ENCODE measurements at regions not wholly inside any gene's neighbourhood (a gene's known extent, or its start where the extent isn't known, plus 50 kb on each side); places are given as distances from the start of the nearest gene placed in this dataset.
"Not testable (repeated sequence)": the region's sequence is repeated elsewhere in the genome, so short reads cannot be mapped to it uniquely, and the experiment has no call there.

GRCh38 chr1:222053790-222054294 is 312.0 kb upstream of the DUSP10 start:
- Histone ChIP-seq H3K27me3 (ENCODE audit: control insufficient read depth, insufficient read depth, low read length, poor library complexity, severe bottlenecking) (no peaks in the 10 kb centered on the region), H3K36me3 (ENCODE audit: control insufficient read depth, insufficient read depth, low read length) (no peaks in the 10 kb centered on the region), H3K4me1 (ENCODE audit: control insufficient read depth, insufficient read depth, low read length) (no peaks in the 10 kb centered on the region), H3K4me3 (ENCODE audit: insufficient read depth, low read depth, low read length) (no peak overlapping the region), H3K27ac (ENCODE audit: insufficient read depth, low read depth, low read length, poor library complexity, severe bottlenecking) (no peak overlapping the region), H3K9me3 (ENCODE audit: control insufficient read depth, low read length) (no peaks in the 10 kb centered on the region)
- 95 to 96% methylated on average over 4 of the region's 5 CpGs for WGBS, 2 experiments

- not testable (repeated sequence) for H3K27ac ChIP-seq (ENCODE audit: insufficient read depth, low read depth, low read length, poor library complexity, severe bottlenecking); H3K4me3 ChIP-seq (ENCODE audit: insufficient read depth, low read depth, low read length); H3K27me3 ChIP-seq (ENCODE audit: control insufficient read depth, insufficient read depth, low read length, poor library complexity, severe bottlenecking); H3K4me1 ChIP-seq (ENCODE audit: control insufficient read depth, insufficient read depth, low read length); H3K36me3 ChIP-seq (ENCODE audit: control insufficient read depth, insufficient read depth, low read length); H3K9me3 ChIP-seq (ENCODE audit: control insufficient read depth, low read length)
- 86% methylated on average over 1 of the region's 1 CpG; no CpG with 5 or more reads in 1 of the 2 experiments for WGBS, 2 experiments
These were observed 309.4 kb upstream of the DUSP10 start for GRCh38 chr1:222051311-222051710.

GRCh38 chr1:222049661-222050060 is 307.8 kb upstream of the DUSP10 start:
- H3K4me1 ChIP-seq (ENCODE audit: control insufficient read depth, insufficient read depth, low read length); H3K9me3 ChIP-seq (ENCODE audit: control insufficient read depth, low read length); H3K36me3 ChIP-seq (ENCODE audit: control insufficient read depth, insufficient read depth, low read length); H3K27ac ChIP-seq (ENCODE audit: insufficient read depth, low read depth, low read length, poor library complexity, severe bottlenecking); H3K4me3 ChIP-seq (ENCODE audit: insufficient read depth, low read depth, low read length); H3K27me3 ChIP-seq (ENCODE audit: control insufficient read depth, insufficient read depth, low read length, poor library complexity, severe bottlenecking): not testable (repeated sequence)
- WGBS, 2 experiments = 94 to 95% methylated on average over 28 of the region's 28 CpGs

- Histone ChIP-seq H3K27ac (ENCODE audit: insufficient read depth, low read depth, low read length, poor library complexity, severe bottlenecking) (no peak overlapping the region), H3K36me3 (ENCODE audit: control insufficient read depth, insufficient read depth, low read length) (no peaks in the 10 kb centered on the region), H3K27me3 (ENCODE audit: control insufficient read depth, insufficient read depth, low read length, poor library complexity, severe bottlenecking) (no peaks in the 10 kb centered on the region), H3K9me3 (ENCODE audit: control insufficient read depth, low read length) (no peaks in the 10 kb centered on the region), H3K4me1 (ENCODE audit: control insufficient read depth, insufficient read depth, low read length) (no peaks in the 10 kb centered on the region), H3K4me3 (ENCODE audit: insufficient read depth, low read depth, low read length) (no peak overlapping the region)
- 86% methylated on average over 4 of the region's 4 CpGs for WGBS, 2 experiments
These were observed 307.3 kb upstream of the DUSP10 start for GRCh38 chr1:222049176-222049575.

- Histone ChIP-seq H3K27ac (ENCODE audit: insufficient read depth, low read depth, low read length, poor library complexity, severe bottlenecking) (no peak overlapping the region), H3K36me3 (ENCODE audit: control insufficient read depth, insufficient read depth, low read length) (no peaks in the 10 kb centered on the region), H3K4me1 (ENCODE audit: control insufficient read depth, insufficient read depth, low read length) (no peaks in the 10 kb centered on the region), H3K9me3 (ENCODE audit: control insufficient read depth, low read length) (no peaks in the 10 kb centered on the region), H3K27me3 (ENCODE audit: control insufficient read depth, insufficient read depth, low read length, poor library complexity, severe bottlenecking) (no peaks in the 10 kb centered on the region), H3K4me3 (ENCODE audit: insufficient read depth, low read depth, low read length) (no peak overlapping the region)
- 95 to 97% methylated on average over 4 of the region's 4 CpGs for WGBS, 2 experiments
These were observed 306.3 kb upstream of the DUSP10 start for GRCh38 chr1:222048094-222048595.

- 89 to 94% methylated on average over 1 to 2 of the region's 3 CpGs for WGBS, 2 experiments
- Histone ChIP-seq H3K27me3 (ENCODE audit: control insufficient read depth, insufficient read depth, low read length, poor library complexity, severe bottlenecking) (no peaks in the 10 kb centered on the region), H3K27ac (ENCODE audit: insufficient read depth, low read depth, low read length, poor library complexity, severe bottlenecking) (no peak overlapping the region), H3K4me1 (ENCODE audit: control insufficient read depth, insufficient read depth, low read length) (no peaks in the 10 kb centered on the region), H3K9me3 (ENCODE audit: control insufficient read depth, low read length) (no peaks in the 10 kb centered on the region), H3K36me3 (ENCODE audit: control insufficient read depth, insufficient read depth, low read length) (no peaks in the 10 kb centered on the region), H3K4me3 (ENCODE audit: insufficient read depth, low read depth, low read length) (no peak overlapping the region)
These were observed 305.5 kb upstream of the DUSP10 start for GRCh38 chr1:222047366-222047765.

- 84 to 98% methylated on average over 2 to 3 of the region's 3 CpGs for WGBS, 2 experiments
- Histone ChIP-seq H3K4me3 (ENCODE audit: insufficient read depth, low read depth, low read length) (no peak overlapping the region), H3K36me3 (ENCODE audit: control insufficient read depth, insufficient read depth, low read length) (no peaks in the 10 kb centered on the region), H3K9me3 (ENCODE audit: control insufficient read depth, low read length) (no peaks in the 10 kb centered on the region), H3K4me1 (ENCODE audit: control insufficient read depth, insufficient read depth, low read length) (no peaks in the 10 kb centered on the region), H3K27ac (ENCODE audit: insufficient read depth, low read depth, low read length, poor library complexity, severe bottlenecking) (no peak overlapping the region), H3K27me3 (ENCODE audit: control insufficient read depth, insufficient read depth, low read length, poor library complexity, severe bottlenecking) (no peaks in the 10 kb centered on the region)
These were observed 304.9 kb upstream of the DUSP10 start for GRCh38 chr1:222046684-222047263.

- 92 to 95% methylated on average over 3 of the region's 3 CpGs for WGBS, 2 experiments
- Histone ChIP-seq H3K36me3 (ENCODE audit: control insufficient read depth, insufficient read depth, low read length) (no peaks in the 10 kb centered on the region), H3K9me3 (ENCODE audit: control insufficient read depth, low read length) (no peaks in the 10 kb centered on the region), H3K27me3 (ENCODE audit: control insufficient read depth, insufficient read depth, low read length, poor library complexity, severe bottlenecking) (no peaks in the 10 kb centered on the region), H3K27ac (ENCODE audit: insufficient read depth, low read depth, low read length, poor library complexity, severe bottlenecking) (no peak overlapping the region), H3K4me3 (ENCODE audit: insufficient read depth, low read depth, low read length) (no peak overlapping the region), H3K4me1 (ENCODE audit: control insufficient read depth, insufficient read depth, low read length) (no peaks in the 10 kb centered on the region)
These were observed 303.9 kb upstream of the DUSP10 start for GRCh38 chr1:222045786-222046185.

GRCh38 chr1:222045236-222045635 is 303.3 kb upstream of the DUSP10 start:
- Histone ChIP-seq H3K9me3 (ENCODE audit: control insufficient read depth, low read length) (no peaks in the 10 kb centered on the region), H3K27ac (ENCODE audit: insufficient read depth, low read depth, low read length, poor library complexity, severe bottlenecking) (no peak overlapping the region), H3K36me3 (ENCODE audit: control insufficient read depth, insufficient read depth, low read length) (no peaks in the 10 kb centered on the region), H3K27me3 (ENCODE audit: control insufficient read depth, insufficient read depth, low read length, poor library complexity, severe bottlenecking) (no peaks in the 10 kb centered on the region), H3K4me1 (ENCODE audit: control insufficient read depth, insufficient read depth, low read length) (no peaks in the 10 kb centered on the region), H3K4me3 (ENCODE audit: insufficient read depth, low read depth, low read length) (no peak overlapping the region)
- WGBS, 2 experiments = 92 to 96% methylated on average over 3 of the region's 3 CpGs

GRCh38 chr1:222043444-222044292 is 301.8 kb upstream of the DUSP10 start:
- no peaks in the 10 kb centered on the region for H3K36me3 ChIP-seq (ENCODE audit: control insufficient read depth, insufficient read depth, low read length)
- 92 to 96% methylated on average over 9 of the region's 9 CpGs for WGBS, 2 experiments
- no peaks in the 10 kb centered on the region for H3K27me3 ChIP-seq (ENCODE audit: control insufficient read depth, insufficient read depth, low read length, poor library complexity, severe bottlenecking)
- H3K4me3 ChIP-seq (ENCODE audit: insufficient read depth, low read depth, low read length) = no peak overlapping the region
- H3K9me3 ChIP-seq (ENCODE audit: control insufficient read depth, low read length) = no peaks in the 10 kb centered on the region
- no peak overlapping the region for H3K27ac ChIP-seq (ENCODE audit: insufficient read depth, low read depth, low read length, poor library complexity, severe bottlenecking)
- no peaks in the 10 kb centered on the region for H3K4me1 ChIP-seq (ENCODE audit: control insufficient read depth, insufficient read depth, low read length)
